PC-3 (cell line): ENCODE measurements at regions not wholly inside any gene's neighbourhood (a gene's known extent, or its start where the extent isn't known, plus 50 kb on each side); places are given as distances from the start of the nearest gene placed in this dataset.
"Not testable (repeated sequence)": the region's sequence is repeated elsewhere in the genome, so short reads cannot be mapped to it uniquely, and the experiment has no call there.

ENCODE experiments used
- CTCF ChIP-seq: fragments of 300-600 bp; sonication (generic); conservative IDR thresholded peaks from 2 replicates; pipeline ENCODE4 v1.5.1; 2017; ENCODE audit warnings: antibody characterized with exemption, low read depth, mild to moderate bottlenecking, low read length
- EZH2 ChIP-seq: fragments of 300-600 bp; sonication (generic); IDR thresholded peaks from one replicate; pipeline ENCODE4 v1.6.1; 2017; ENCODE audit warnings: antibody characterized with exemption, mild to moderate bottlenecking, low read length; ENCODE audit not compliant: unreplicated experiment
- EZH2phosphoT487 ChIP-seq: fragments of 300-600 bp; sonication (generic); IDR thresholded peaks from 2 replicates; pipeline ENCODE4 v1.6.1; 2018; ENCODE audit warnings: mild to moderate bottlenecking, antibody characterized with exemption, low read length, borderline replicate concordance

- TF ChIP-seq EZH2, CTCF, EZH2phosphoT487: not testable (repeated sequence)
These were observed 178.8 kb downstream of the ERCC6L2 start for GRCh38 chr9:96054248-96054647.
